ENCODE measurements at regions not wholly inside any gene's neighbourhood (a gene's known extent, or its start where the extent isn't known, plus 50 kb on each side); places are given as distances from the start of the nearest gene placed in this dataset.

DNA sequence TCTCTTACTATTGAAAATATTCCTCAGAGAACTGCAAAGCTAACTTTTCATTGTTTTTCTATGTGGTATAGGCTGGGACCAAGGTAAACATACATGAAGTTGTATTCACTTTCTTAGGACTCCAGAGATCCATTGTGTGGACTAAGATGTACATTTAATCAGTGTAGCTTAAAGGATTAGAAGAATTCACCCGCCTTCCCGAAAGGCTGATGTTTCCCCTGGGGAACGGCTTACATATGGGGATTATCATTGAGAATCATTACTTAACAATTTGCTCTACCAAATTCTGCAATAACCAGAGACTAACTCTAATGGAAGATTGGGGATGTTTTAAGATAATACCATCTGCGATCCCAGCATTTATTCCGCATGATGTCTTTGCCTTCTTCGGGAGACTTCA is 257.1 kb upstream of the KIAA1217 start:
- TF ChIP-seq, protein P1, sequence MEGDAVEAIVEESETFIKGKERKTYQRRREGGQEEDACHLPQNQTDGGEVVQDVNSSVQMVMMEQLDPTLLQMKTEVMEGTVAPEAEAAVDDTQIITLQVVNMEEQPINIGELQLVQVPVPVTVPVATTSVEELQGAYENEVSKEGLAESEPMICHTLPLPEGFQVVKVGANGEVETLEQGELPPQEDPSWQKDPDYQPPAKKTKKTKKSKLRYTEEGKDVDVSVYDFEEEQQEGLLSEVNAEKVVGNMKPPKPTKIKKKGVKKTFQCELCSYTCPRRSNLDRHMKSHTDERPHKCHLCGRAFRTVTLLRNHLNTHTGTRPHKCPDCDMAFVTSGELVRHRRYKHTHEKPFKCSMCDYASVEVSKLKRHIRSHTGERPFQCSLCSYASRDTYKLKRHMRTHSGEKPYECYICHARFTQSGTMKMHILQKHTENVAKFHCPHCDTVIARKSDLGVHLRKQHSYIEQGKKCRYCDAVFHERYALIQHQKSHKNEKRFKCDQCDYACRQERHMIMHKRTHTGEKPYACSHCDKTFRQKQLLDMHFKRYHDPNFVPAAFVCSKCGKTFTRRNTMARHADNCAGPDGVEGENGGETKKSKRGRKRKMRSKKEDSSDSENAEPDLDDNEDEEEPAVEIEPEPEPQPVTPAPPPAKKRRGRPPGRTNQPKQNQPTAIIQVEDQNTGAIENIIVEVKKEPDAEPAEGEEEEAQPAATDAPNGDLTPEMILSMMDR (IDR thresholded peaks at IDR 0.05 in 4 of 5, conservative IDR thresholded peaks at IDR 0.05 in 1 of 5) = no peak
- TF ChIP-seq POLR2A (IDR thresholded peaks at IDR 0.05) = no peak

All from gastrocnemius medialis (tissue), 4 donors.